Lower leg skin (tissue), 4 donors: ENCODE measurements at regions not wholly inside any gene's neighbourhood (a gene's known extent, or its start where the extent isn't known, plus 50 kb on each side); places are given as distances from the start of the nearest gene placed in this dataset.

ENCODE experiments used
- DNase-seq, 2 donors: peaks; one replicate each; pipeline ENCODE4 v3.0.0-alpha.2; 2019; ENCODE audit warnings: low spot score in 2 of 2
- H3K4me3 ChIP-seq: fragments of 200-600 bp; sonication (generic); 2 replicates; pipeline ENCODE4 v1.5.1; 2017; ENCODE audit warnings: mild to moderate bottlenecking, low read depth; ENCODE audit not compliant: poor library complexity, severe bottlenecking
- CTCF ChIP-seq, 3 donors: fragments of 450-650 bp; IDR thresholded peaks; one replicate each; pipeline ENCODE4 v1.5.1; 2016; ENCODE audit warnings: antibody characterized with exemption in 3 of 3, mild to moderate bottlenecking in 3 of 3, moderate library complexity in 2 of 3
- POLR2A ChIP-seq, 2 donors: fragments of 450-650 bp; IDR thresholded peaks; one replicate each; pipeline ENCODE4 v1.6.1; 2016 to 2017; ENCODE audit warnings: antibody characterized with exemption in 2 of 2, mild to moderate bottlenecking in 1 of 2, moderate library complexity in 1 of 2
- WGBS, 2 donors: methylation state at CpG; one replicate each; pipeline ENCODE4 v1.1.5; 2018; 5-methylcytosine and 5-hydroxymethylcytosine counted together
- intact Hi-C: fragments of 100-400 bp; cut with DNase I; formaldehyde crosslinking; loops from one replicate; pipeline ENCODE4 v1.15.0; 2023; ENCODE audit warnings: low total_unique reads

GRCh38 chr5:71932131-71932654, 175.1 kb upstream of the MAP1B start:
- intact Hi-C loops = no loop called here
- no peak overlapping the region for H3K4me3 ChIP-seq
- WGBS, 2 donors = 38 to 54% methylated on average over 1 of the region's 1 CpG
- TF ChIP-seq CTCF (IDR thresholded peaks at IDR 0.05) (no peak), POLR2A (IDR thresholded peaks at IDR 0.05) (no peak)
- no peak for DNase-seq

GRCh38 chr5:71932655-71933338, 174.5 kb upstream of the MAP1B start:
- TF ChIP-seq CTCF (IDR thresholded peaks at IDR 0.05) = no peak
- TF ChIP-seq POLR2A (IDR thresholded peaks at IDR 0.05) = no peak
- WGBS, 2 donors = 55 to 65% methylated on average over 8 of the region's 8 CpGs
- no peak overlapping the region for H3K4me3 ChIP-seq
- DNase-seq = no peak
- intact Hi-C loops = no loop called here

- no peak overlapping the region for H3K4me3 ChIP-seq
- TF ChIP-seq CTCF (IDR thresholded peaks at IDR 0.05) (no peak), POLR2A (IDR thresholded peaks at IDR 0.05) (no peak)
- intact Hi-C loops = no loop called here
- 63 to 74% methylated on average over 1 of the region's 1 CpG for WGBS, 2 donors
- no peak for DNase-seq
Observed at GRCh38 chr5:71934322-71934721, 173.0 kb upstream of the MAP1B start.

GRCh38 chr5:71937921-71938698, 169.2 kb upstream of the MAP1B start:
- intact Hi-C loops = no loop called here
- 82 to 83% methylated on average over 11 of the region's 11 CpGs for WGBS, 2 donors
- H3K4me3 ChIP-seq = no peak overlapping the region
- TF ChIP-seq CTCF (IDR thresholded peaks at IDR 0.05) = no peak
- no peak for TF ChIP-seq POLR2A (IDR thresholded peaks at IDR 0.05)
- DNase-seq = no peak

- TF ChIP-seq POLR2A (IDR thresholded peaks at IDR 0.05) (no peak), CTCF (IDR thresholded peaks at IDR 0.05) (no peak)
- no peak overlapping the region for H3K4me3 ChIP-seq
- DNase-seq = no peak
- intact Hi-C loops = no loop called here
- WGBS, 2 donors = 33 to 47% methylated on average over 4 to 5 of the region's 7 CpGs
Observed at GRCh38 chr5:71938895-71939294, 168.4 kb upstream of the MAP1B start.
